ENCODE measurements at regions not wholly inside any gene's neighbourhood (a gene's known extent, or its start where the extent isn't known, plus 50 kb on each side); places are given as distances from the start of the nearest gene placed in this dataset.

GRCh38 chr19:30314805-30315155 is 57.4 kb upstream of the ZNF536 start:
- CTCF ChIA-PET = no interaction called here

GRCh38 chr19:30315159-30315558 is 57.0 kb upstream of the ZNF536 start:
- Histone ChIP-seq H3K9me2 (ENCODE audit: insufficient read depth) (no peaks in the 10 kb centered on the region), H3K4me3 (replicated peaks in 1 of 2; ENCODE audit: low read depth in 1 of 2, low read length in 2 of 2) (no peak overlapping the region), H3K4me2 (ENCODE audit: low read length) (no peak overlapping the region), H2AFZ (ENCODE audit: low read depth, low read length, poor library complexity, severe bottlenecking) (no peak overlapping the region), H3K36me3 (ENCODE audit: control insufficient read depth in 1 of 2, insufficient read depth in 2 of 2, low read length in 2 of 2) (no peaks in the 10 kb centered on the region), H3K4me1 (ENCODE audit: control insufficient read depth in 1 of 2, insufficient read depth in 2 of 2, low read length in 2 of 2) (no peaks in the 10 kb centered on the region), H3K9ac (ENCODE audit: low read length) (no peak overlapping the region), H3K79me2 (ENCODE audit: insufficient read depth, low read length) (no peaks in the 10 kb centered on the region), H3K27ac (ENCODE audit: low read depth, low read length) (no peak overlapping the region), H3K9me3 (ENCODE audit: control insufficient read depth in 1 of 2, insufficient read depth in 1 of 2, low read depth in 1 of 2, low read length in 2 of 2) (no peaks in the 10 kb centered on the region), H3K27me3 (ENCODE audit: insufficient read depth, low read length) (peaks cover 38% of the 10 kb centered on the region), H4K20me1 (ENCODE audit: insufficient read depth) (no peaks in the 10 kb centered on the region)
- intact Hi-C loops (cut with micrococcal nuclease) = no loop called here
- DNase-seq (ENCODE audit: low read depth, low spot score) (no peak), ATAC-seq (no peak)
- BruUV-seq (replicated peaks) = no TSS peak
- no peak for TF ChIP-seq REST (IDR thresholded peaks at IDR 0.05; ENCODE audit: low read depth)
- TF ChIP-seq CBX3 (IDR thresholded peaks at IDR 0.05; ENCODE audit: low read depth) = no peak
- TF ChIP-seq CEBPB (IDR thresholded peaks at IDR 0.05; ENCODE audit: low read depth) = no peak
- no peak for TF ChIP-seq YY1 (IDR thresholded peaks at IDR 0.05; ENCODE audit: extremely low read depth, insufficient replicate concordance, low read depth, low read length)
- no peak for TF ChIP-seq JUND (IDR thresholded peaks at IDR 0.05)
- no peak for TF ChIP-seq ZBTB33 (IDR thresholded peaks at IDR 0.05; ENCODE audit: extremely low read depth, insufficient replicate concordance, low read length)
- TF ChIP-seq TCF7L2 (IDR thresholded peaks at IDR 0.05; ENCODE audit: borderline replicate concordance, extremely low read depth, insufficient read depth, insufficient read length) = no peak
- ChIA-PET CTCF (no interaction called here), POLR2A (no interaction called here), RAD21 (ENCODE audit: low non-redundant PET in 1 of 2, low total read pairs in 2 of 2, uncharacterized antibody in 2 of 2, unreplicated experiment in 2 of 2) (no interaction called here)

More at GRCh38 chr19:30314805-30315155, 57.4 kb upstream of the ZNF536 start:
- H3K4me2 ChIP-seq (ENCODE audit: low read length) = no peak overlapping the region
- no peak overlapping the region for H3K4me3 ChIP-seq (replicated peaks in 1 of 2; ENCODE audit: low read depth in 1 of 2, low read length in 2 of 2)
- no peak overlapping the region for H2AFZ ChIP-seq (ENCODE audit: low read depth, low read length, poor library complexity, severe bottlenecking)
- no TSS peak for BruUV-seq (replicated peaks)
- no peak for ATAC-seq
- no peak overlapping the region for H3K9ac ChIP-seq (ENCODE audit: low read length)
- H3K9me2 ChIP-seq (ENCODE audit: insufficient read depth) = no peaks in the 10 kb centered on the region
- TF ChIP-seq FOSL1 (IDR thresholded peaks at IDR 0.05; ENCODE audit: low read depth) (no peak), SIN3A (IDR thresholded peaks at IDR 0.05; ENCODE audit: low read depth) (no peak), MAX (IDR thresholded peaks at IDR 0.05) (no peak)
- intact Hi-C loops (cut with micrococcal nuclease) = no loop called here
- no peaks in the 10 kb centered on the region for H3K79me2 ChIP-seq (ENCODE audit: insufficient read depth, low read length)
- ChIA-PET RAD21 (ENCODE audit: low non-redundant PET in 1 of 2, low total read pairs in 2 of 2, uncharacterized antibody in 2 of 2, unreplicated experiment in 2 of 2) (no interaction called here), POLR2A (no interaction called here)
- no peaks in the 10 kb centered on the region for H3K36me3 ChIP-seq (ENCODE audit: control insufficient read depth in 1 of 2, insufficient read depth in 2 of 2, low read length in 2 of 2)
- H3K27me3 ChIP-seq (ENCODE audit: insufficient read depth, low read length) = peaks cover 40% of the 10 kb centered on the region
- no peak for DNase-seq (ENCODE audit: low read depth, low spot score)
- no peak overlapping the region for H3K27ac ChIP-seq (ENCODE audit: low read depth, low read length)
- H3K9me3 ChIP-seq (ENCODE audit: control insufficient read depth in 1 of 2, insufficient read depth in 1 of 2, low read depth in 1 of 2, low read length in 2 of 2) = no peaks in the 10 kb centered on the region
- no peaks in the 10 kb centered on the region for H3K4me1 ChIP-seq (ENCODE audit: control insufficient read depth in 1 of 2, insufficient read depth in 2 of 2, low read length in 2 of 2)
- no peaks in the 10 kb centered on the region for H4K20me1 ChIP-seq (ENCODE audit: insufficient read depth)
